B cell (primary cell): ENCODE measurements at regions not wholly inside any gene's neighbourhood (a gene's known extent, or its start where the extent isn't known, plus 50 kb on each side); places are given as distances from the start of the nearest gene placed in this dataset.

Experiments used
- EZH2 ChIP-seq: IDR thresholded peaks from 2 replicates; pipeline ENCODE4 v1.6.1; 2012; ENCODE audit warnings: borderline replicate concordance, low read depth, mild to moderate bottlenecking, moderate library complexity, low read length; ENCODE audit not compliant: insufficient read depth, poor library complexity, severe bottlenecking
- TF ChIP-seq, protein P1 (sequence below): fragments of 200-600 bp; IDR thresholded peaks from one replicate; pipeline ENCODE4 v1.8.0; 2022; ENCODE audit warnings: antibody characterized with exemption, mild to moderate bottlenecking

DNA sequence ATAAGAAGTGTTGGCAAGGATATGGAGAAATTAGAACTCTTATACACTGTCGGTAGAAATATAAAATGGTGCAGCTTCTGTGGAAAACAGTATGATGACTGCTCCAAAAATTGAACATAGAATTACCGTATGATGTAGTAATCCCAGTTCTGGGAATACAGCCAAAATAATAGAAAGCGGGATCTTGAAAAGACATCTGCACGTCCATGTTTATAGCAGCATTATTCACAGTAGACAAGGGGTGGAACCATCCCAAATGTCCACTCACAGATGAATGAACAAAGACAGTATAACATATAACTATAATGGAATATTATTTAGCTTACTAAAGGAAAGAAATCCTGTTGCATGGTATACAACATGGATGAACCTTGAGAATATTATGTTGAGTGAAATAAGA lies 257.7 kb downstream of the TDRD15 start:
- TF ChIP-seq, protein P1, sequence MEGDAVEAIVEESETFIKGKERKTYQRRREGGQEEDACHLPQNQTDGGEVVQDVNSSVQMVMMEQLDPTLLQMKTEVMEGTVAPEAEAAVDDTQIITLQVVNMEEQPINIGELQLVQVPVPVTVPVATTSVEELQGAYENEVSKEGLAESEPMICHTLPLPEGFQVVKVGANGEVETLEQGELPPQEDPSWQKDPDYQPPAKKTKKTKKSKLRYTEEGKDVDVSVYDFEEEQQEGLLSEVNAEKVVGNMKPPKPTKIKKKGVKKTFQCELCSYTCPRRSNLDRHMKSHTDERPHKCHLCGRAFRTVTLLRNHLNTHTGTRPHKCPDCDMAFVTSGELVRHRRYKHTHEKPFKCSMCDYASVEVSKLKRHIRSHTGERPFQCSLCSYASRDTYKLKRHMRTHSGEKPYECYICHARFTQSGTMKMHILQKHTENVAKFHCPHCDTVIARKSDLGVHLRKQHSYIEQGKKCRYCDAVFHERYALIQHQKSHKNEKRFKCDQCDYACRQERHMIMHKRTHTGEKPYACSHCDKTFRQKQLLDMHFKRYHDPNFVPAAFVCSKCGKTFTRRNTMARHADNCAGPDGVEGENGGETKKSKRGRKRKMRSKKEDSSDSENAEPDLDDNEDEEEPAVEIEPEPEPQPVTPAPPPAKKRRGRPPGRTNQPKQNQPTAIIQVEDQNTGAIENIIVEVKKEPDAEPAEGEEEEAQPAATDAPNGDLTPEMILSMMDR = no peak
- no peak for TF ChIP-seq EZH2
